H9 (cell line): ENCODE measurements at regions not wholly inside any gene's neighbourhood (a gene's known extent, or its start where the extent isn't known, plus 50 kb on each side); places are given as distances from the start of the nearest gene placed in this dataset.

ENCODE experiments used
- DNase-seq: peaks from one replicate; pipeline ENCODE4 v3.0.0-alpha.2; 2017
- H2AFZ ChIP-seq: one replicate; pipeline ENCODE4 v1.6.1; 2013; ENCODE audit warnings: mild to moderate bottlenecking, low read length, control low read depth, moderate library complexity
- H2AK5ac ChIP-seq: 2 replicates; pipeline ENCODE4 v1.6.1; 2013; ENCODE audit warnings: low read length, control low read depth, mixed read lengths; ENCODE audit not compliant: insufficient read length
- H2BK120ac ChIP-seq: one replicate; pipeline ENCODE4 v1.6.1; 2013; ENCODE audit warnings: low read depth, mild to moderate bottlenecking, low read length, control low read depth, inconsistent platforms; ENCODE audit not compliant: poor library complexity, severe bottlenecking
- H2BK12ac ChIP-seq: 2 replicates; pipeline ENCODE4 v1.6.1; 2013; ENCODE audit warnings: low read length, control low read depth, mixed read lengths, low read depth; ENCODE audit not compliant: insufficient read length
- H2BK15ac ChIP-seq: 2 replicates; pipeline ENCODE4 v1.6.1; 2013; ENCODE audit warnings: low read depth, low read length, control low read depth
- H2BK20ac ChIP-seq: one replicate; pipeline ENCODE4 v1.6.1; 2013; ENCODE audit warnings: low read depth, mild to moderate bottlenecking, low read length, control low read depth, inconsistent platforms; ENCODE audit not compliant: poor library complexity, severe bottlenecking
- H2BK5ac ChIP-seq: 2 replicates; pipeline ENCODE4 v1.6.1; 2013; ENCODE audit warnings: low read length, control low read depth, mixed read lengths; ENCODE audit not compliant: insufficient read length
- H3K14ac ChIP-seq: 2 replicates; pipeline ENCODE4 v1.6.1; 2013; ENCODE audit warnings: low read length, control low read depth; ENCODE audit not compliant: insufficient read depth
- H3K18ac ChIP-seq: 2 replicates; pipeline ENCODE4 v1.6.1; 2013; ENCODE audit warnings: low read depth, mild to moderate bottlenecking, mixed read lengths, low read length, control low read depth; ENCODE audit not compliant: insufficient read length
- H3K23ac ChIP-seq: 2 replicates; pipeline ENCODE4 v1.6.1; 2013; ENCODE audit warnings: low read length, control low read depth, mixed read lengths, low read depth; ENCODE audit not compliant: insufficient read length
- H3K23me2 ChIP-seq: 2 replicates; pipeline ENCODE4 v1.6.1; 2013; ENCODE audit warnings: low read depth, mild to moderate bottlenecking, mixed read lengths, low read length, control low read depth; ENCODE audit not compliant: insufficient read length, poor library complexity, severe bottlenecking
- H3K27ac ChIP-seq: 2 replicates; pipeline ENCODE4 v1.5.1; 2013; ENCODE audit warnings: low read length, control low read depth, mixed read lengths, low read depth; ENCODE audit not compliant: insufficient read length
- H3K27me3 ChIP-seq: 2 replicates; pipeline ENCODE4 v1.6.1; 2013; ENCODE audit warnings: low read length, control low read depth, inconsistent platforms; ENCODE audit not compliant: insufficient read depth
- H3K4ac ChIP-seq: 2 replicates; pipeline ENCODE4 v1.6.1; 2013; ENCODE audit warnings: low read depth, mild to moderate bottlenecking, control low read depth, inconsistent platforms, low read length, moderate library complexity
- H3K4me1 ChIP-seq: 2 replicates; pipeline ENCODE4 v1.6.1; 2013; ENCODE audit warnings: low read length, control low read depth, inconsistent platforms; ENCODE audit not compliant: insufficient read depth
- H3K4me2 ChIP-seq: 2 replicates; pipeline ENCODE4 v1.6.1; 2013; ENCODE audit warnings: low read length, control low read depth, mixed read lengths; ENCODE audit not compliant: insufficient read length, insufficient read depth
- H3K56ac ChIP-seq: 2 replicates; pipeline ENCODE4 v1.6.1; 2013; ENCODE audit warnings: low read depth, mild to moderate bottlenecking, mixed read lengths, low read length, control low read depth; ENCODE audit not compliant: insufficient read length
- H3K79me1 ChIP-seq: 2 replicates; pipeline ENCODE4 v1.6.1; 2013; ENCODE audit warnings: low read depth, mild to moderate bottlenecking, moderate library complexity, low read length, control low read depth, inconsistent platforms; ENCODE audit not compliant: insufficient read depth, poor library complexity, severe bottlenecking
- H3K79me2 ChIP-seq: 2 replicates; pipeline ENCODE4 v1.6.1; 2013; ENCODE audit warnings: low read length, control low read depth, inconsistent platforms; ENCODE audit not compliant: insufficient read depth
- H3K9ac ChIP-seq: 2 replicates; pipeline ENCODE4 v1.6.1; 2013; ENCODE audit warnings: low read length, control low read depth, mixed read lengths; ENCODE audit not compliant: insufficient read length; ENCODE audit errors: extremely low read depth
- H3K9me3 ChIP-seq: one replicate; pipeline ENCODE4 v1.6.1; 2013; ENCODE audit warnings: low read depth, low read length, inconsistent platforms; ENCODE audit not compliant: control insufficient read depth
- H3T11ph ChIP-seq: one replicate; pipeline ENCODE4 v1.6.1; 2013; ENCODE audit warnings: mild to moderate bottlenecking, low read length, control low read depth, inconsistent platforms
- H4K20me1 ChIP-seq: one replicate; pipeline ENCODE4 v1.6.1; 2013; ENCODE audit not compliant: control insufficient read depth, insufficient read length, insufficient read depth
- H4K5ac ChIP-seq: 2 replicates; pipeline ENCODE4 v1.6.1; 2013; ENCODE audit warnings: low read depth, mild to moderate bottlenecking, mixed read lengths, low read length, control low read depth; ENCODE audit not compliant: insufficient read length
- H4K8ac ChIP-seq: replicated peaks from 2 replicates; pipeline ENCODE4 v1.6.1; 2013; ENCODE audit warnings: low read length, control low read depth, mixed read lengths, low read depth; ENCODE audit not compliant: insufficient read length
- H4K91ac ChIP-seq: 2 replicates; pipeline ENCODE4 v1.6.1; 2013; ENCODE audit warnings: low read depth, mild to moderate bottlenecking, moderate library complexity, mixed read lengths, low read length, control low read depth; ENCODE audit not compliant: insufficient read length
- H3K27ac Mint-ChIP-seq, 3 experiments: 2 replicates in 2 of 3; 3 replicates in 1 of 3; pipeline ENCODE4 v1.8.0; 2020 to 2021; ENCODE audit warnings: mixed read lengths in 3 of 3, mild to moderate bottlenecking in 1 of 3, moderate library complexity in 1 of 3
- H3K27me3 Mint-ChIP-seq: 2 replicates; pipeline ENCODE4 v1.8.0; 2021; ENCODE audit warnings: low read depth, mild to moderate bottlenecking, moderate library complexity, mixed read lengths
- H3K36me3 Mint-ChIP-seq, 3 experiments: 2 replicates in 2 of 3; 3 replicates in 1 of 3; pipeline ENCODE4 v1.8.0; 2020 to 2021; ENCODE audit warnings: low read depth in 3 of 3, mixed read lengths in 3 of 3; ENCODE audit not compliant: insufficient read depth in 1 of 3
- H3K4me1 Mint-ChIP-seq, 2 experiments: 2 replicates each; pipeline ENCODE4 v1.8.0; 2020; ENCODE audit warnings: mixed read lengths in 2 of 2
- H3K4me3 Mint-ChIP-seq, 2 experiments: 2 replicates in 1 of 2; 3 replicates in 1 of 2; pipeline ENCODE4 v1.8.0; 2020 to 2021; ENCODE audit warnings: mild to moderate bottlenecking in 2 of 2, mixed read lengths in 2 of 2, moderate library complexity in 1 of 2
- H3K9me3 Mint-ChIP-seq, 2 experiments: 2 replicates in 1 of 2; 3 replicates in 1 of 2; pipeline ENCODE4 v1.8.0; 2020; ENCODE audit warnings: mild to moderate bottlenecking in 2 of 2, mixed read lengths in 2 of 2, moderate library complexity in 1 of 2
- CTCF ChIP-seq: fragments of 200-600 bp; sonication (generic); conservative IDR thresholded peaks from 3 replicates; pipeline ENCODE4 v1.8.0; 2021; ENCODE audit warnings: antibody characterized with exemption, mild to moderate bottlenecking
- WGBS: extraction: QIAGEN DNeasy Blood & Tissue Kit; methylation state at CpG from one replicate; pipeline ENCODE4 v1.1.7; 2013; ENCODE audit warnings: missing lambda C conversion rate, low lambda C conversion rate, mixed read lengths; ENCODE audit not compliant: insufficient read length; ENCODE audit errors: extremely low coverage; 5-methylcytosine and 5-hydroxymethylcytosine counted together

- Histone ChIP-seq H3T11ph (no peak overlapping the region), H3K79me2 (no peaks in the 10 kb centered on the region), H3K56ac (no peak overlapping the region), H3K14ac (no peak overlapping the region), H2AFZ (no peak overlapping the region), H4K8ac (no peak overlapping the region), H2BK120ac (no peak overlapping the region), H4K5ac (no peak overlapping the region), H3K18ac (no peak overlapping the region), H4K91ac (no peak overlapping the region), H2AK5ac (no peak overlapping the region), H2BK15ac (no peak overlapping the region), H3K4me1 (no peaks in the 10 kb centered on the region), H3K27ac (no peak overlapping the region), H3K4me2 (no peak overlapping the region), H3K9ac (no peak overlapping the region), H4K20me1 (no peaks in the 10 kb centered on the region), H3K23me2 (no peaks in the 10 kb centered on the region), H3K79me1 (no peaks in the 10 kb centered on the region), H3K4ac (no peak overlapping the region), H2BK12ac (no peak overlapping the region), H3K27me3 (no peaks in the 10 kb centered on the region), H2BK20ac (no peak overlapping the region), H3K9me3 (no peaks in the 10 kb centered on the region), H2BK5ac (no peak overlapping the region), H3K23ac (no peak overlapping the region)
- TF ChIP-seq CTCF: no peak
- peaks cover 21% of the 10 kb centered on the region for H3K27me3 Mint-ChIP-seq
- WGBS: no CpG with 5 or more reads among the region's 3 CpGs
- peaks cover 5 to 8% of the 10 kb centered on the region in 2 experiments for H3K9me3 Mint-ChIP-seq
- H3K4me1 Mint-ChIP-seq: peaks cover 2 to 5% of the 10 kb centered on the region in 2 experiments; a peak in 2 of 4 replicates
- H3K36me3 Mint-ChIP-seq: no peaks in the 10 kb centered on the region
- no peak for DNase-seq
- H3K27ac Mint-ChIP-seq: no peak overlapping the region
- H3K4me3 Mint-ChIP-seq: no peak overlapping the region
Observed at GRCh38 chr14:95420060-95420459, 96.4 kb downstream of the SYNE3 start.
